ENCODE measurements at regions not wholly inside any gene's neighbourhood (a gene's known extent, or its start where the extent isn't known, plus 50 kb on each side); places are given as distances from the start of the nearest gene placed in this dataset.

DNA sequence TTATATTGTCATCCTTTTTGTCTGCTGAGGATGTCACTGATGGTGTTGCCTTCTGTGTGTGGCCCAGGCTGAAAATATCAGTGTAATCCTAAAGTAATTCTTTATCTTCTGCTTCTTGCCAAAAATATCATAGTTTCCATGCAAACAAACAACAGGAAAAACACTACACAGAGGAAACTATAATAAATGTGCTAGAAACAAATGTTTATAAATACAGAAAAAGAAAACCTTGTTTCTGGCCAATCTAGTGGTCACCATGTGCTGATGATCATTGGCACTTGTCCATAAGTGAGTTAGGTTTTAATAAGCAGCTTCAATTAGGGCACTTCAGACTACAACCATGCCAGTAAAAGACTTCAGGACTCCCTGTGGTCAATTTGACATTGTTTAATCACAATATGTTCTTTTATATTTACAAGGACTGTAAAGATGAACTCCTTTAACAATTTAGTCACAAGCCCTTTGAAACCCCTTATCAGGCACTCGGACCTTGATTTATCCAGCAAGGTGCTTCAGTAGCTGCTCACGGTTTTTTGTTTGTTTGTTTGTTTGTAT is 124.8 kb downstream of the TMTC3 start:
- no peak overlapping the region for H3K27ac Mint-ChIP-seq (ENCODE audit: unreplicated experiment)
- H3K4me3 Mint-ChIP-seq (ENCODE audit: unreplicated experiment): no peak overlapping the region
- no peaks in the 10 kb centered on the region for H3K4me1 Mint-ChIP-seq (ENCODE audit: low read depth)
- no peaks in the 10 kb centered on the region for H3K36me3 Mint-ChIP-seq (ENCODE audit: low read depth)
- DNase-seq (ENCODE audit: low spot score): no peak
- TF ChIP-seq, protein P1, sequence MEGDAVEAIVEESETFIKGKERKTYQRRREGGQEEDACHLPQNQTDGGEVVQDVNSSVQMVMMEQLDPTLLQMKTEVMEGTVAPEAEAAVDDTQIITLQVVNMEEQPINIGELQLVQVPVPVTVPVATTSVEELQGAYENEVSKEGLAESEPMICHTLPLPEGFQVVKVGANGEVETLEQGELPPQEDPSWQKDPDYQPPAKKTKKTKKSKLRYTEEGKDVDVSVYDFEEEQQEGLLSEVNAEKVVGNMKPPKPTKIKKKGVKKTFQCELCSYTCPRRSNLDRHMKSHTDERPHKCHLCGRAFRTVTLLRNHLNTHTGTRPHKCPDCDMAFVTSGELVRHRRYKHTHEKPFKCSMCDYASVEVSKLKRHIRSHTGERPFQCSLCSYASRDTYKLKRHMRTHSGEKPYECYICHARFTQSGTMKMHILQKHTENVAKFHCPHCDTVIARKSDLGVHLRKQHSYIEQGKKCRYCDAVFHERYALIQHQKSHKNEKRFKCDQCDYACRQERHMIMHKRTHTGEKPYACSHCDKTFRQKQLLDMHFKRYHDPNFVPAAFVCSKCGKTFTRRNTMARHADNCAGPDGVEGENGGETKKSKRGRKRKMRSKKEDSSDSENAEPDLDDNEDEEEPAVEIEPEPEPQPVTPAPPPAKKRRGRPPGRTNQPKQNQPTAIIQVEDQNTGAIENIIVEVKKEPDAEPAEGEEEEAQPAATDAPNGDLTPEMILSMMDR (IDR thresholded peaks at IDR 0.05): no peak
- peaks cover 3% of the 10 kb centered on the region for H3K9me3 Mint-ChIP-seq (ENCODE audit: low read depth)
- H3K27me3 Mint-ChIP-seq (ENCODE audit: low read depth): no peaks in the 10 kb centered on the region

- Mint-ChIP-seq H3K36me3 (ENCODE audit: low read depth) (no peaks in the 10 kb centered on the region), H3K9me3 (ENCODE audit: low read depth) (peaks cover 3% of the 10 kb centered on the region), H3K27ac (ENCODE audit: unreplicated experiment) (no peak overlapping the region), H3K4me3 (ENCODE audit: unreplicated experiment) (no peak overlapping the region), H3K27me3 (ENCODE audit: low read depth) (no peaks in the 10 kb centered on the region), H3K4me1 (ENCODE audit: low read depth) (no peaks in the 10 kb centered on the region)
- TF ChIP-seq, protein P1 (IDR thresholded peaks at IDR 0.05): no peak
- no peak for DNase-seq (ENCODE audit: low spot score)
Observed at GRCh38 chr12:88267630-88268029, 125.5 kb downstream of the TMTC3 start.

- H3K27ac Mint-ChIP-seq (ENCODE audit: unreplicated experiment): no peak overlapping the region
- H3K9me3 Mint-ChIP-seq (ENCODE audit: low read depth): peaks cover 9% of the 10 kb centered on the region
- no peaks in the 10 kb centered on the region for H3K27me3 Mint-ChIP-seq (ENCODE audit: low read depth)
- H3K36me3 Mint-ChIP-seq (ENCODE audit: low read depth): no peaks in the 10 kb centered on the region
- H3K4me3 Mint-ChIP-seq (ENCODE audit: unreplicated experiment): no peak overlapping the region
- no peak for DNase-seq (ENCODE audit: low spot score)
- TF ChIP-seq, protein P1 (IDR thresholded peaks at IDR 0.05): no peak
- H3K4me1 Mint-ChIP-seq (ENCODE audit: low read depth): no peaks in the 10 kb centered on the region
Observed at GRCh38 chr12:88272456-88272855, 130.3 kb downstream of the TMTC3 start.

DNA sequence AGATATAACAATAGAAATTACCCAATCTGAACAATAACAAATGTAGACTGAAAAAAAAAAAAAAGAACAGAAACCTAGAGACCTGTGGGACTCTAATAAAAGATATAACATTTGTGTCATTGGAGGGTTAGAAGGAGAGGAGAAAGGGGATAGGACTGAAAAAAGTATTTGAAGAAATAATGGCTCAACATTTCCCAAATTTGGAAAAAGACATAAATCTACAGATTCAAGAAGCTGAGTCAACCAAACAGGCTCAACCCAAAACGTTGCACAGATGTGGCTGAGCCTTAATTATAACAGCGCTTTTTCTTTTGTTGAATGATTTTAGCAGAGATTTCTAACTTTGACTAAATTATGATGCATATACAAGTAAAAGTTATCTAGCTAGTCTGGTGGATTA is 131.3 kb downstream of the TMTC3 start:
- DNase-seq (ENCODE audit: low spot score): no peak
- Mint-ChIP-seq H3K36me3 (ENCODE audit: low read depth) (no peaks in the 10 kb centered on the region), H3K9me3 (ENCODE audit: low read depth) (peaks cover 11% of the 10 kb centered on the region), H3K4me3 (ENCODE audit: unreplicated experiment) (no peak overlapping the region), H3K27ac (ENCODE audit: unreplicated experiment) (no peak overlapping the region), H3K27me3 (ENCODE audit: low read depth) (no peaks in the 10 kb centered on the region), H3K4me1 (ENCODE audit: low read depth) (no peaks in the 10 kb centered on the region)
- TF ChIP-seq, protein P1 (IDR thresholded peaks at IDR 0.05): no peak

DNA sequence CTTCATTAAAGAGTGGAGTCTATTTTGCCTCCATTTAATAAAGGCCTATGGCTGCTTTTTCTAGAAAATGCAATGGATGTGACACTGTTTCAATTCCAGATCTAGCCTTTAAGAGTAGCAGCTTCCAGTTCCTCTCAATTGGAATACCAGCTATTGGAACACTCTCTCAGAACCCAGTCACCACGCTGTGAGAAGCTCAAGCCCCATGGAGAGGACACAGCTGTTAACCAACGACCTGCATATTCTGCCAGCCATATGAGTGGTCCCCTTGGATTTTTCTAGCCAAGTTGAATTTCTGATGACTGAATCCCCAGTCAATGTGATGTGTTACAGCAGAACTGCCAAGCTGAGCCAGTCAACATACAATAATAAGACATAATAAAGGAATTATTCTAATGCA is 131.8 kb downstream of the TMTC3 start:
- H3K4me3 Mint-ChIP-seq (ENCODE audit: unreplicated experiment): no peak overlapping the region
- DNase-seq (ENCODE audit: low spot score): no peak
- H3K9me3 Mint-ChIP-seq (ENCODE audit: low read depth): peaks cover 13% of the 10 kb centered on the region
- no peaks in the 10 kb centered on the region for H3K36me3 Mint-ChIP-seq (ENCODE audit: low read depth)
- TF ChIP-seq, protein P1 (IDR thresholded peaks at IDR 0.05): no peak
- H3K4me1 Mint-ChIP-seq (ENCODE audit: low read depth): no peaks in the 10 kb centered on the region
- no peaks in the 10 kb centered on the region for H3K27me3 Mint-ChIP-seq (ENCODE audit: low read depth)
- no peak overlapping the region for H3K27ac Mint-ChIP-seq (ENCODE audit: unreplicated experiment)
